GM23338 (cell line): ENCODE measurements at regions not wholly inside any gene's neighbourhood (a gene's known extent, or its start where the extent isn't known, plus 50 kb on each side); places are given as distances from the start of the nearest gene placed in this dataset.

Experiments used
- CTCF ChIP-seq, 2 experiments: fragments of 200-600 bp in 1 of 2; sonication (generic) in 1 of 2; conservative IDR thresholded peaks; 2 replicates each; pipeline versions ENCODE4 v1.5.1 to v1.6.1; 2016 to 2017; ENCODE audit warnings: antibody characterized with exemption in 2 of 2, low read depth in 2 of 2, mild to moderate bottlenecking in 2 of 2, moderate library complexity in 1 of 2
- EZH2phosphoT487 ChIP-seq: fragments of 200-600 bp; sonication (generic); IDR thresholded peaks from one replicate; pipeline ENCODE4 v1.8.1; 2018; ENCODE audit warnings: antibody characterized with exemption; ENCODE audit not compliant: unreplicated experiment

- no peak for TF ChIP-seq CTCF (conservative IDR thresholded peaks at IDR 0.05; ENCODE audit: low read depth in 2 of 2)
- TF ChIP-seq EZH2phosphoT487 = no peak
These were observed 531.9 kb downstream of the PTPRC start for GRCh38 chr1:199170711-199171110.
